A673 (cell line): ENCODE measurements at regions not wholly inside any gene's neighbourhood (a gene's known extent, or its start where the extent isn't known, plus 50 kb on each side); places are given as distances from the start of the nearest gene placed in this dataset.

Experiments used
- BruUV-seq: library from RNA; stranded (reverse); fragments of 400-500 nt; replicated peaks from 2 replicates; lab custom pipeline; 2021; lab: Mats Ljungman, UMichigan
- CTCF ChIA-PET: fragments of 300-600 bp; sonication (Branson Sonifier 250); formaldehyde crosslinking; loops from one replicate; lab custom pipeline; 2022; ENCODE audit warnings: antibody characterized with exemption; lab: Charles Lee
- POLR2A ChIA-PET: fragments of 300-600 bp; sonication (Branson Sonifier 250); formaldehyde crosslinking; loops from one replicate; lab custom pipeline; 2022; ENCODE audit warnings: antibody characterized with exemption; ENCODE audit not compliant: low non-redundant PET; lab: Charles Lee
- DNase-seq: peaks from one replicate; pipeline ENCODE4 v3.0.0-alpha.2; 2015; ENCODE audit warnings: low spot score
- H3K27ac ChIP-seq: fragments of 200-600 bp; sonication (generic); 2 replicates; pipeline ENCODE4 v1.5.1; 2016; ENCODE audit warnings: mixed run types, low read depth, mild to moderate bottlenecking, mixed read lengths, antibody characterized with exemption, low read length; ENCODE audit not compliant: poor library complexity, severe bottlenecking
- H3K27me3 ChIP-seq: fragments of 200-600 bp; sonication (generic); replicated peaks from 2 replicates; pipeline ENCODE4 v1.6.1; 2017; ENCODE audit warnings: mixed run types, low read depth, mild to moderate bottlenecking, mixed read lengths, antibody characterized with exemption, low read length; ENCODE audit not compliant: insufficient read depth, poor library complexity
- H3K36me3 ChIP-seq: fragments of 200-600 bp; sonication (generic); 2 replicates; pipeline ENCODE4 v1.6.1; 2016; ENCODE audit warnings: mixed run types, mild to moderate bottlenecking, mixed read lengths, antibody characterized with exemption, low read length; ENCODE audit not compliant: insufficient read depth, poor library complexity, severe bottlenecking
- H3K4me1 ChIP-seq: fragments of 200-600 bp; sonication (generic); 2 replicates; pipeline ENCODE4 v1.6.1; 2017; ENCODE audit warnings: mixed run types, mild to moderate bottlenecking, mixed read lengths, antibody characterized with exemption, low read length; ENCODE audit not compliant: insufficient read depth, poor library complexity, severe bottlenecking
- H3K4me3 ChIP-seq: fragments of 200-600 bp; sonication (generic); 2 replicates; pipeline ENCODE4 v1.5.1; 2016; ENCODE audit warnings: low read depth, mixed run types, mild to moderate bottlenecking, mixed read lengths, low read length; ENCODE audit not compliant: poor library complexity, severe bottlenecking
- H3K9me3 ChIP-seq: fragments of 200-600 bp; sonication (generic); 2 replicates; pipeline ENCODE4 v1.6.1; 2016; ENCODE audit warnings: mixed run types, low read depth, mild to moderate bottlenecking, mixed read lengths, antibody characterized with exemption, low read length; ENCODE audit not compliant: poor library complexity, severe bottlenecking
- CTCF ChIP-seq: fragments of 300-800, 200-600 bp; sonication (generic); conservative IDR thresholded peaks from 2 replicates; pipeline ENCODE4 v1.5.1; 2017; ENCODE audit warnings: low read depth, mild to moderate bottlenecking, antibody characterized with exemption, low read length, moderate library complexity, mixed read lengths
- EZH2 ChIP-seq: fragments of 200-600 bp; sonication (generic); IDR thresholded peaks from 2 replicates; pipeline ENCODE4 v1.6.1; 2017; ENCODE audit warnings: borderline replicate concordance, low read depth, mild to moderate bottlenecking, mixed read lengths, antibody characterized with exemption, low read length; ENCODE audit not compliant: poor library complexity, severe bottlenecking
- intact Hi-C: fragments of 100-400 bp; cut with micrococcal nuclease; formaldehyde crosslinking; loops from one replicate; pipeline ENCODE4 v1.10.0; 2022; ENCODE audit not compliant: unreplicated experiment

GRCh38 chr11:80412604-80413003, 971.8 kb upstream of the TENM4 start:
- BruUV-seq: no TSS peak
- POLR2A ChIA-PET: no interaction called here
- Histone ChIP-seq H3K27me3 (no peaks in the 10 kb centered on the region), H3K36me3 (no peaks in the 10 kb centered on the region), H3K27ac (no peak overlapping the region), H3K4me3 (no peak overlapping the region), H3K4me1 (no peaks in the 10 kb centered on the region), H3K9me3 (no peaks in the 10 kb centered on the region)
- intact Hi-C loops: no loop called here
- DNase-seq: no peak
- TF ChIP-seq CTCF: no peak
- no peak for TF ChIP-seq EZH2
- CTCF ChIA-PET: no interaction called here

- Histone ChIP-seq H3K27me3 (no peaks in the 10 kb centered on the region), H3K4me1 (no peaks in the 10 kb centered on the region), H3K27ac (no peak overlapping the region), H3K4me3 (no peak overlapping the region), H3K36me3 (no peaks in the 10 kb centered on the region), H3K9me3 (no peaks in the 10 kb centered on the region)
- BruUV-seq: no TSS peak
- CTCF ChIA-PET: no interaction called here
- TF ChIP-seq EZH2: no peak
- no peak for DNase-seq
- POLR2A ChIA-PET: no interaction called here
- intact Hi-C loops: no loop called here
These were observed 952.4 kb upstream of the TENM4 start for GRCh38 chr11:80393210-80393609.

- no peak overlapping the region for H3K4me3 ChIP-seq
- H3K4me1 ChIP-seq: no peaks in the 10 kb centered on the region
- POLR2A ChIA-PET: no interaction called here
- H3K27me3 ChIP-seq: no peaks in the 10 kb centered on the region
- CTCF ChIA-PET: no interaction called here
- no peaks in the 10 kb centered on the region for H3K36me3 ChIP-seq
- BruUV-seq: no TSS peak
- TF ChIP-seq EZH2: no peak
- TF ChIP-seq CTCF: no peak
- no peak overlapping the region for H3K27ac ChIP-seq
- no peak for DNase-seq
- intact Hi-C loops: no loop called here
- no peaks in the 10 kb centered on the region for H3K9me3 ChIP-seq
These were observed 949.7 kb upstream of the TENM4 start for GRCh38 chr11:80390505-80390904.

DNA sequence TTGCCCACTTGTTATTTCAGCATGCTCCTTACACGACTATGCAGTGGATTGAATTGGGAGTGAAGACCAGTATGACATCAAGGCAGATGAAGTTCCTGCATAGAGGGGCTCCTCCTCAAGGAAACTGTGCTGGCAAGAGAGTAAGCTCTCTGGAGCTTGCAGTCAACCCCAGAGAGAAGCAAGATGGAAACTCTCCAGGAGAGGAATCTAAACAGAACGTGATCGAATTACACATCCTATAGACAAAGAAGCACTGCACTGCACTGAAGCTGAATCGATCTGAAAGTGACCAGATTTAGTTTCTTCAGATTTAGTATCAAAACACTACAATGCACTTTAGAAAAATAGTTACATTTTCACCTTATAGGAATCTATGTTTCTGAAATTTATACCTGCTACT, 947.7 kb upstream of the TENM4 start:
- Histone ChIP-seq H3K27ac (no peak overlapping the region), H3K9me3 (no peaks in the 10 kb centered on the region), H3K4me1 (no peaks in the 10 kb centered on the region), H3K36me3 (no peaks in the 10 kb centered on the region), H3K27me3 (no peaks in the 10 kb centered on the region), H3K4me3 (no peak overlapping the region)
- CTCF ChIA-PET: no interaction called here
- no TSS peak for BruUV-seq
- POLR2A ChIA-PET: no interaction called here
- no peak for DNase-seq
- no peak for TF ChIP-seq CTCF
- TF ChIP-seq EZH2: no peak
- intact Hi-C loops: no loop called here
